Mesenchymal stem cell (in vitro differentiated cells and primary cell): ENCODE measurements at regions not wholly inside any gene's neighbourhood (a gene's known extent, or its start where the extent isn't known, plus 50 kb on each side); places are given as distances from the start of the nearest gene placed in this dataset.

ENCODE experiments used
- DNase-seq: peaks from one replicate; pipeline ENCODE4 v3.0.0-alpha.2; 2013
- H2AFZ ChIP-seq: one replicate; pipeline ENCODE4 v1.6.1; 2013; ENCODE audit warnings: low read depth, mild to moderate bottlenecking, control low read depth, inconsistent platforms, low read length, moderate library complexity
- H2AK5ac ChIP-seq: 2 replicates; pipeline ENCODE4 v1.6.1; 2013; ENCODE audit warnings: low read length, moderate library complexity, mild to moderate bottlenecking, inconsistent platforms; ENCODE audit not compliant: severe bottlenecking
- H2BK120ac ChIP-seq: one replicate; pipeline ENCODE4 v1.6.1; 2013; ENCODE audit warnings: low read depth, mild to moderate bottlenecking, inconsistent platforms, low read length, moderate library complexity
- H2BK12ac ChIP-seq, 2 experiments: one replicate each; pipeline ENCODE4 v1.6.1; 2013; ENCODE audit warnings: inconsistent platforms in 2 of 2, low read length in 2 of 2, mild to moderate bottlenecking in 2 of 2, moderate library complexity in 2 of 2, control low read depth in 1 of 2
- H2BK15ac ChIP-seq: one replicate; pipeline ENCODE4 v1.6.1; 2013; ENCODE audit warnings: mild to moderate bottlenecking, low read depth, inconsistent platforms; ENCODE audit not compliant: poor library complexity, severe bottlenecking
- H2BK5ac ChIP-seq: 2 replicates; pipeline ENCODE4 v1.6.1; 2013; ENCODE audit warnings: low read depth, mild to moderate bottlenecking, low read length, control low read depth, inconsistent platforms; ENCODE audit not compliant: poor library complexity, severe bottlenecking
- H3K14ac ChIP-seq, 2 experiments: one replicate each; pipeline ENCODE4 v1.6.1; 2013; ENCODE audit warnings: inconsistent platforms in 2 of 2, low read length in 2 of 2, control low read depth in 1 of 2, mild to moderate bottlenecking in 1 of 2, moderate library complexity in 1 of 2
- H3K18ac ChIP-seq, 2 experiments: one replicate each; pipeline ENCODE4 v1.6.1; 2013; ENCODE audit warnings: inconsistent platforms in 2 of 2, low read length in 2 of 2, control low read depth in 1 of 2, low read depth in 1 of 2, mild to moderate bottlenecking in 1 of 2
- H3K23ac ChIP-seq, 2 experiments: one replicate each; pipeline ENCODE4 v1.6.1; 2013; ENCODE audit warnings: inconsistent platforms in 2 of 2, low read length in 2 of 2, mild to moderate bottlenecking in 2 of 2, moderate library complexity in 2 of 2, control low read depth in 1 of 2
- H3K27ac ChIP-seq: 2 replicates; pipeline ENCODE4 v1.5.1; 2013; ENCODE audit warnings: mild to moderate bottlenecking, moderate library complexity, low read length, control low read depth, inconsistent platforms; ENCODE audit not compliant: poor library complexity, severe bottlenecking
- H3K27me3 ChIP-seq, 2 experiments: 2 replicates each; pipeline versions ENCODE4 v1.6.1 to v1.7.0; 2013; ENCODE audit warnings: low read length in 2 of 2, mild to moderate bottlenecking in 2 of 2, moderate library complexity in 2 of 2, control low read depth in 1 of 2, inconsistent platforms in 1 of 2; ENCODE audit not compliant: control insufficient read depth in 1 of 2, insufficient read depth in 1 of 2
- H3K36me3 ChIP-seq, 2 experiments: 2 replicates each; pipeline versions ENCODE4 v1.6.1 to v1.7.0; 2013; ENCODE audit warnings: low read length in 2 of 2, control low read depth in 1 of 2, inconsistent platforms in 1 of 2, low read depth in 1 of 2, mild to moderate bottlenecking in 1 of 2; ENCODE audit not compliant: insufficient read depth in 2 of 2, control insufficient read depth in 1 of 2
- H3K4ac ChIP-seq, 2 experiments: one replicate each; pipeline ENCODE4 v1.6.1; 2013; ENCODE audit warnings: inconsistent platforms in 2 of 2, low read length in 2 of 2, mild to moderate bottlenecking in 2 of 2, moderate library complexity in 2 of 2, control low read depth in 1 of 2, low read depth in 1 of 2
- H3K4me1 ChIP-seq: 2 replicates; pipeline ENCODE4 v1.6.1; 2013; ENCODE audit warnings: low read depth, low read length, control low read depth; ENCODE audit not compliant: control insufficient read depth, insufficient read depth
- H3K4me2 ChIP-seq: 2 replicates; pipeline ENCODE4 v1.6.1; 2013; ENCODE audit warnings: low read length, mild to moderate bottlenecking, inconsistent platforms; ENCODE audit not compliant: poor library complexity, severe bottlenecking
- H3K4me3 ChIP-seq, 2 experiments: 2 replicates each; pipeline versions ENCODE4 v1.5.1 to v1.7.0; 2013; ENCODE audit warnings: low read length in 2 of 2, mild to moderate bottlenecking in 2 of 2, control low read depth in 1 of 2, low read depth in 1 of 2; ENCODE audit not compliant: insufficient read depth in 1 of 2
- H3K79me1 ChIP-seq: replicated peaks from 2 replicates; pipeline ENCODE4 v1.6.1; 2013; ENCODE audit warnings: mild to moderate bottlenecking, control low read depth, low read length, inconsistent platforms; ENCODE audit not compliant: poor library complexity, severe bottlenecking
- H3K9ac ChIP-seq: 2 replicates; pipeline ENCODE4 v1.7.0; 2013; ENCODE audit warnings: mild to moderate bottlenecking, low read length, moderate library complexity
- H3K9me3 ChIP-seq: 2 replicates; pipeline ENCODE4 v1.7.0; 2013; ENCODE audit warnings: mild to moderate bottlenecking, low read length; ENCODE audit not compliant: control insufficient read depth
- H4K8ac ChIP-seq: one replicate; pipeline ENCODE4 v1.6.1; 2013; ENCODE audit warnings: inconsistent platforms, mild to moderate bottlenecking, low read length, moderate library complexity
- H4K91ac ChIP-seq: one replicate; pipeline ENCODE4 v1.6.1; 2013; ENCODE audit warnings: mild to moderate bottlenecking, low read length, inconsistent platforms
- WGBS: methylation state at CpG from one replicate; pipeline ENCODE4 v1.1.7; 2013; ENCODE audit warnings: mixed read lengths; 5-methylcytosine and 5-hydroxymethylcytosine counted together

GRCh38 chr4:123547216-123548165 lies 150.9 kb downstream of the SPRY1 start:
- Histone ChIP-seq H3K9me3 (no peaks in the 10 kb centered on the region), H2AFZ (no peak overlapping the region), H2BK5ac (no peak overlapping the region), H2BK15ac (no peak overlapping the region), H3K27me3 (no peaks in the 10 kb centered on the region), H3K79me1 (no peaks in the 10 kb centered on the region), H3K4me3 (no peak overlapping the region), H3K36me3 (no peaks in the 10 kb centered on the region), H4K91ac (no peak overlapping the region), H3K4me1 (peaks cover 8% of the 10 kb centered on the region), H4K8ac (no peak overlapping the region), H3K9ac (no peak overlapping the region), H3K14ac (no peak overlapping the region), H3K23ac (peak overlapping the region in 1 of 2 experiments; percentile 68), H3K4ac (no peak overlapping the region), H3K27ac (no peak overlapping the region), H2AK5ac (peak overlapping the region; percentile 57), H3K4me2 (no peak overlapping the region), H2BK120ac (no peak overlapping the region), H3K18ac (peak overlapping the region; percentile 5 to 61), H2BK12ac (peak overlapping the region in 1 of 2 experiments; percentile 60)
- 64% methylated on average over 26 of the region's 26 CpGs for WGBS
- DNase-seq: no peak

- H3K9me3 ChIP-seq: no peaks in the 10 kb centered on the region
- H4K91ac ChIP-seq: peak overlapping the region; percentile 44
- DNase-seq: no peak
- no peak overlapping the region for H3K4me3 ChIP-seq
- peaks cover 10% of the 10 kb centered on the region for H3K4me1 ChIP-seq
- no peaks in the 10 kb centered on the region for H3K36me3 ChIP-seq
- H3K18ac ChIP-seq: peak overlapping the region; percentile 72 to 79
- H3K4me2 ChIP-seq: no peak overlapping the region
- H3K9ac ChIP-seq: no peak overlapping the region
- peak overlapping the region; percentile 29 for H2BK120ac ChIP-seq
- H3K27ac ChIP-seq: no peak overlapping the region
- no peak overlapping the region for H3K23ac ChIP-seq
- no peak overlapping the region for H4K8ac ChIP-seq
- H3K14ac ChIP-seq: no peak overlapping the region
- no peaks in the 10 kb centered on the region for H3K79me1 ChIP-seq
- no peak overlapping the region for H2AFZ ChIP-seq
- H2AK5ac ChIP-seq: peak overlapping the region; percentile 76
- whole genome bisulfite sequencing: 44% methylated on average over 2 of the region's 4 CpGs
- peak overlapping the region in 1 of 2 experiments; percentile 39 for H3K4ac ChIP-seq
- no peaks in the 10 kb centered on the region for H3K27me3 ChIP-seq
- peak overlapping the region in 1 of 2 experiments; percentile 91 for H2BK12ac ChIP-seq
- peak overlapping the region; percentile 95 for H2BK15ac ChIP-seq
- no peak overlapping the region for H2BK5ac ChIP-seq
Observed at GRCh38 chr4:123553279-123553678, 156.7 kb downstream of the SPRY1 start.

- no peaks in the 10 kb centered on the region for H3K36me3 ChIP-seq
- H3K79me1 ChIP-seq: no peaks in the 10 kb centered on the region
- peak overlapping the region; percentile 71 for H2BK120ac ChIP-seq
- no peak overlapping the region for H3K4ac ChIP-seq
- peak overlapping the region; percentile 56 for H2BK15ac ChIP-seq
- no peaks in the 10 kb centered on the region for H3K27me3 ChIP-seq
- H3K4me1 ChIP-seq: peaks cover 10% of the 10 kb centered on the region
- H4K91ac ChIP-seq: no peak overlapping the region
- no peak overlapping the region for H4K8ac ChIP-seq
- no peak overlapping the region for H3K18ac ChIP-seq
- H3K4me2 ChIP-seq: no peak overlapping the region
- no peak overlapping the region for H3K23ac ChIP-seq
- peak overlapping the region in 1 of 2 experiments; percentile 38 for H3K4me3 ChIP-seq
- no peak overlapping the region for H2BK12ac ChIP-seq
- H2BK5ac ChIP-seq: no peak overlapping the region
- no peaks in the 10 kb centered on the region for H3K9me3 ChIP-seq
- H3K27ac ChIP-seq: peak overlapping the region; percentile 99
- H3K14ac ChIP-seq: no peak overlapping the region
- 95% methylated on average over 2 of the region's 3 CpGs for WGBS
- H2AK5ac ChIP-seq: no peak overlapping the region
- DNase-seq: no peak
- peak overlapping the region; percentile 76 for H3K9ac ChIP-seq
- no peak overlapping the region for H2AFZ ChIP-seq
Observed at GRCh38 chr4:123553733-123554637, 157.4 kb downstream of the SPRY1 start.
